Nephron (organoid): ENCODE measurements at regions not wholly inside any gene's neighbourhood (a gene's known extent, or its start where the extent isn't known, plus 50 kb on each side); places are given as distances from the start of the nearest gene placed in this dataset.

Source experiments
- H3K27ac Mint-ChIP-seq, 3 experiments: 2 replicates each; pipeline ENCODE4 v1.8.0; 2020; ENCODE audit warnings: mixed read lengths in 3 of 3, mild to moderate bottlenecking in 2 of 3, moderate library complexity in 1 of 3
- H3K27me3 Mint-ChIP-seq: 2 replicates; pipeline ENCODE4 v1.8.0; 2021; ENCODE audit warnings: low read depth, mild to moderate bottlenecking, moderate library complexity, mixed read lengths
- H3K36me3 Mint-ChIP-seq: 2 replicates; pipeline ENCODE4 v1.8.0; 2020; ENCODE audit warnings: low read depth, mixed read lengths
- H3K4me1 Mint-ChIP-seq: 2 replicates; pipeline ENCODE4 v1.8.0; 2020; ENCODE audit warnings: mixed read lengths
- H3K4me3 Mint-ChIP-seq, 3 experiments: 2 replicates each; pipeline ENCODE4 v1.8.0; 2020; ENCODE audit warnings: mild to moderate bottlenecking in 3 of 3, mixed read lengths in 3 of 3, moderate library complexity in 2 of 3
- H3K9me3 Mint-ChIP-seq: 2 replicates; pipeline ENCODE4 v1.8.0; 2020; ENCODE audit warnings: mixed read lengths
- TF ChIP-seq, protein P1 (sequence below), 3 experiments: fragments of 200-600 bp; sonication (generic); IDR thresholded peaks; one replicate each; pipeline ENCODE4 v1.5.0; 2021; ENCODE audit warnings: antibody characterized with exemption in 3 of 3; ENCODE audit not compliant: unreplicated experiment in 3 of 3

DNA sequence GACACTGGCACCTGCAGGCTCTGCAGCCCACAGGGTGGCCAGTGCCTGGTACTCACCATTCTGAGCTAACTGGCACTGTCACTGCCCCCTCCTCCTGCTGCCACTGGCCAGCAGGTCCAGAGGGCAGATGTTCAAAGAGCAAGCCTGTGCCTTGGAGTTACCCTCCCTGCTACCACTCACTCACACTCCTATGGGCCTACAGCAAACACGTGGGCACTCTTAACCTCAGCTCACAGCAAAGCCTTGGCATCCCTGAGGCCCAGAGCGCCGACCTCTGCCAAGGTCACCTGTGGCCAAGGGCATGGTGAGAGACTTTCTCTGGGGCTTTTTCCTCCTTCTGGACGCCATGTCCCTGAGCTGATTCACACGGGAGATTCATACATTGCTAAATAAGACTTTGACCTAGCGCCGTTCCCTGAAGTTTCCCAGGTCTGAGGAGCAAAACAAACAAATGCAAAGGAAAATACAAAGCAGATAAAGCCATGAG lies 270.0 kb upstream of the PPP2R2D start:
- Mint-ChIP-seq H3K9me3 (peaks cover 42% of the 10 kb centered on the region), H3K27me3 (peaks cover 13% of the 10 kb centered on the region), H3K27ac (no peak overlapping the region), H3K36me3 (no peaks in the 10 kb centered on the region), H3K4me3 (no peak overlapping the region), H3K4me1 (no peaks in the 10 kb centered on the region)
- TF ChIP-seq, protein P1, sequence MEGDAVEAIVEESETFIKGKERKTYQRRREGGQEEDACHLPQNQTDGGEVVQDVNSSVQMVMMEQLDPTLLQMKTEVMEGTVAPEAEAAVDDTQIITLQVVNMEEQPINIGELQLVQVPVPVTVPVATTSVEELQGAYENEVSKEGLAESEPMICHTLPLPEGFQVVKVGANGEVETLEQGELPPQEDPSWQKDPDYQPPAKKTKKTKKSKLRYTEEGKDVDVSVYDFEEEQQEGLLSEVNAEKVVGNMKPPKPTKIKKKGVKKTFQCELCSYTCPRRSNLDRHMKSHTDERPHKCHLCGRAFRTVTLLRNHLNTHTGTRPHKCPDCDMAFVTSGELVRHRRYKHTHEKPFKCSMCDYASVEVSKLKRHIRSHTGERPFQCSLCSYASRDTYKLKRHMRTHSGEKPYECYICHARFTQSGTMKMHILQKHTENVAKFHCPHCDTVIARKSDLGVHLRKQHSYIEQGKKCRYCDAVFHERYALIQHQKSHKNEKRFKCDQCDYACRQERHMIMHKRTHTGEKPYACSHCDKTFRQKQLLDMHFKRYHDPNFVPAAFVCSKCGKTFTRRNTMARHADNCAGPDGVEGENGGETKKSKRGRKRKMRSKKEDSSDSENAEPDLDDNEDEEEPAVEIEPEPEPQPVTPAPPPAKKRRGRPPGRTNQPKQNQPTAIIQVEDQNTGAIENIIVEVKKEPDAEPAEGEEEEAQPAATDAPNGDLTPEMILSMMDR (IDR thresholded peaks at IDR 0.05; ENCODE audit: unreplicated experiment in 3 of 3), result no peak

DNA sequence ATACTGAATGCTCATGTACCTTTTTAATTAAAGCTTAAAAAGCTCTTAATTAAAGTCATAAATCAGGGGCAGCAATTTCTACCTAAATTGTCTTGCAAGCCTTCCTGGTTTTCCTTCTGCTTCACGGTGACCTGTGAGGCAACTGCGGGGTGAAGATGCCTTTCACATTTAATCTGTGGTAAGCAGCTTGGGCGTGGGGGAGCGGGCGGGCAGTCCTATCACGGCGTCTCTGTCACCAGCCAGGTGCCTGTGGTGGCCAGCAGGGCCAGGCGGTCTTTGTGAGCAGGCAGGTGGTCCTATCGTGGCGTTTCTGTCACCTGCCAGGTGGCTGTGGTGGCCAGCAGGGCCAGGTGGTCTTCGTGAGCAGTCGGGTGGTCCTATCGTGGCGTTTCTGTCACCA lies 269.2 kb upstream of the PPP2R2D start:
- Mint-ChIP-seq H3K36me3 (no peaks in the 10 kb centered on the region), H3K27me3 (peaks cover 15% of the 10 kb centered on the region), H3K27ac (no peak overlapping the region), H3K4me3 (no peak overlapping the region), H3K9me3 (peaks cover 39% of the 10 kb centered on the region), H3K4me1 (no peaks in the 10 kb centered on the region)
- TF ChIP-seq, protein P1 (IDR thresholded peaks at IDR 0.05; ENCODE audit: unreplicated experiment in 3 of 3), result no peak

DNA sequence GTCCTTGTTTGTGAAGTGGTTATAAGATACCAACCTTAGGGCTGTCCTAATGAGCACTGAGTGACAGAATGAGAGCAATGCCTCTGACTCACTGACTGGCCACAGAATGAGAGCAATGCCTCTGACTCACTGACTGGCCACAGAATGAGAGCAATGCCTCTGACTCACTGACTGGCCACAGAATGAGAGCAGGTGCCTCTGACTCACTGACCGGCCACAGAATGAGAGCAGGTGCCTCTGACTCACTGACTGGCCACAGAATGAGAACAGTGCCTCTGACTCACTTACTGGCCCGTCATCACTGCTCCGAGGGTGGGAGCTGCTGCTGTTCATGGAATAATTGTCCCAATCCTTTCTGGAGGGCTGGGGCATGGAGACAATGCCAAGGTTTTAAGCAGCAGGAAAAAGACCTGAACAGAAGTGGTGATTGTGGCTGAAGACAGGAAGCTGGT lies 265.2 kb upstream of the PPP2R2D start:
- Mint-ChIP-seq H3K9me3 (peaks cover 35% of the 10 kb centered on the region), H3K27ac (no peak overlapping the region), H3K27me3 (peaks cover 6% of the 10 kb centered on the region), H3K4me3 (no peak overlapping the region), H3K4me1 (no peaks in the 10 kb centered on the region), H3K36me3 (peaks cover 4% of the 10 kb centered on the region)
- TF ChIP-seq, protein P1 (IDR thresholded peaks at IDR 0.05; ENCODE audit: unreplicated experiment in 3 of 3), result no peak

DNA sequence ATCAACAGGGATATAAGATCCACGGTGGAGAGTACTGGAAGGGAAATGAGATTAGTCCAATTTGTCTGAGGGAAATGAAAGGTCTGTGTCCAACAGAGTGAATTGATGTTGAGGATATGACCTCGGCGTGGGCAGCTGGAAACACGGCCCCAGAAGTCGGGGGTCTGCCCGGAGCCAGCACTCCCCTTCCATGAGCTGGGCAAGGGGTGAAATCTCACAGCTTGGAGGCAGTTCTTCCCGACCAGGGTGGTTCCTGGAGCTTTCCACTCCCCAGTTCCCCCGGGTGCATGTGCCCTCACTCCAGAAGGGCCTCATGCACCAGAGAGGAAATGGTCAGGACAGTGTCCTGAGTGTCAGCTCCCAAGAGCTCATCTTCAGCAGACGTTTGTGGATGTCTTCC lies 264.7 kb upstream of the PPP2R2D start:
- Mint-ChIP-seq H3K27me3 (peaks cover 4% of the 10 kb centered on the region), H3K36me3 (peaks cover 4% of the 10 kb centered on the region), H3K4me3 (no peak overlapping the region), H3K4me1 (no peaks in the 10 kb centered on the region), H3K9me3 (peaks cover 37% of the 10 kb centered on the region), H3K27ac (no peak overlapping the region)
- TF ChIP-seq, protein P1 (IDR thresholded peaks at IDR 0.05; ENCODE audit: unreplicated experiment in 3 of 3), result no peak

DNA sequence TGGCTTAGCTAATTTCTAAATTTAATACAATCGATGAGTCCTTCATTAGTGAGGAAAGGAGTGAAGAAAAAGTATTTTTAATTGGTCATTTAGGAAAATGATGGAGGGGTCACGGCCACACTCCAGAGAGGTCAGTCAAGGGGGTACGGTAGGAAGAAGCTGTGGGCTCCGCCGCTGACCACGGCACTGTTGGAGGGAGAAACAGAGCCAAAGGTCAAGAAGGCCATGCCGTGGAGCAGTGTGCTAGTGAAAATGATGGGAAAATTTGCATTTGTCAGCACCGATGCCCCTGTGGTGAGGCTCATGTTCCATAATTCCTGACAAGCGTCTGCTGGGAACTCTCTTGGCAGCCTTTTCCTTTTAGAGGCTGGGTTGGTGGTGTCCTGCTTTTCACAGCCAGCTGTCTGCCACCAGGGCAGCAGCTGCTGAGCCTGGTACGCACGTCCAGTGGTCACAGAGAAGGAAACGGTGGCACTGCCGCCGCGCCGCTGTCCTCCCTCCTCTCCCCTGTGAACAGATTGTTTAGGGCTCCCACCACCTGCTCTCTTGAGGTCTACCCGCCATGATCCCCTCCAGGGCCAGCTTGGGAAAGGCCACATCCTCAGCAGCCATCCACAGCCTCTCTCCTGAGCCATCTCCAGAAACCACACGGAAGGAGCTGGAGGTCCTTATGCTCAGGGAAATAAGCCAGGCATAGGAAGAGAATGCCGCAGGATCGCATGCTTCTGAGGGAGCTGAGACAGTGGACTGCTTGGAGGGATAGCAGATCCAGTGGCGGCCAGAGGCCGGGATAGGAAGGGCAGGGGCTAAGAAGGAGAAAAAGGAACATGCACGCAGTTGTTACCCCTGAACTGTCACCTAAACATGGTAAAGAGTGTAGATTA lies 263.7 kb upstream of the PPP2R2D start:
- Mint-ChIP-seq H3K4me3 (no peak overlapping the region), H3K27me3 (peaks cover 4% of the 10 kb centered on the region), H3K36me3 (peaks cover 4% of the 10 kb centered on the region), H3K4me1 (no peaks in the 10 kb centered on the region), H3K9me3 (peaks cover 35% of the 10 kb centered on the region), H3K27ac (no peak overlapping the region)
- TF ChIP-seq, protein P1 (IDR thresholded peaks at IDR 0.05; ENCODE audit: unreplicated experiment in 3 of 3), result no peak
